Lung (tissue), 11 donors: ENCODE measurements at regions not wholly inside any gene's neighbourhood (a gene's known extent, or its start where the extent isn't known, plus 50 kb on each side); places are given as distances from the start of the nearest gene placed in this dataset.
"Not testable (repeated sequence)": the region's sequence is repeated elsewhere in the genome, so short reads cannot be mapped to it uniquely, and the experiment has no call there.

Source experiments
- ATAC-seq: fragments of 200-7000 bp; cut with Tn5 transposase; one replicate; pipeline ENCODE4 v1.9.1; 2020; ENCODE audit warnings: moderate number of reproducible peaks; ENCODE audit not compliant: insufficient read depth, low FRiP score
- DNase-seq, 3 donors: peaks; one replicate each; pipeline ENCODE4 v3.0.0-alpha.2; 2013 to 2017
- H3K27ac ChIP-seq, 2 donors: one replicate each; pipeline ENCODE4 v1.5.1; 2013; ENCODE audit warnings: mild to moderate bottlenecking in 2 of 2, moderate library complexity in 2 of 2, control low read depth in 1 of 2, inconsistent platforms in 1 of 2, low read depth in 1 of 2, low read length in 1 of 2
- H3K27me3 ChIP-seq, 3 donors: one replicate each; pipeline ENCODE4 v1.5.1; 2013; ENCODE audit warnings: low read length in 2 of 3; ENCODE audit not compliant: control insufficient read depth in 3 of 3, insufficient read depth in 3 of 3
- H3K36me3 ChIP-seq, 4 donors: one replicate each; pipeline ENCODE4 v1.5.1; 2013; ENCODE audit warnings: low read length in 4 of 4, mild to moderate bottlenecking in 1 of 4, moderate library complexity in 1 of 4; ENCODE audit not compliant: control insufficient read depth in 4 of 4, insufficient read depth in 4 of 4
- H3K4me1 ChIP-seq, 5 donors: one replicate each; pipeline ENCODE4 v1.5.1; 2013; ENCODE audit warnings: low read length in 5 of 5, mild to moderate bottlenecking in 2 of 5, moderate library complexity in 1 of 5; ENCODE audit not compliant: control insufficient read depth in 5 of 5, insufficient read depth in 5 of 5
- H3K4me3 ChIP-seq: one replicate; pipeline ENCODE4 v1.5.1; 2013; ENCODE audit warnings: mild to moderate bottlenecking, control low read depth, moderate library complexity
- H3K9ac ChIP-seq, 2 donors: one replicate each; pipeline ENCODE4 v1.5.1; 2013; ENCODE audit warnings: low read length in 2 of 2, control low read depth in 1 of 2; ENCODE audit not compliant: insufficient read depth in 1 of 2
- H3K9me3 ChIP-seq, 4 donors: one replicate each; pipeline ENCODE4 v1.5.1; 2013; ENCODE audit warnings: low read length in 3 of 4, mild to moderate bottlenecking in 1 of 4, moderate library complexity in 1 of 4; ENCODE audit not compliant: control insufficient read depth in 4 of 4, insufficient read depth in 3 of 4
- CTCF ChIP-seq: IDR thresholded peaks from 2 replicates; pipeline ENCODE4 v1.5.1; 2012; ENCODE audit warnings: mild to moderate bottlenecking; ENCODE audit errors: control extremely low read depth, extremely low read depth
- WGBS, 2 donors: extraction: QIAGEN DNeasy Blood & Tissue Kit; methylation state at CpG; one replicate each; pipeline ENCODE4 v1.1.7; 2013; 5-methylcytosine and 5-hydroxymethylcytosine counted together
- donor health status: control.
- donor health status: control.
- donor health status: Bipolar disorder and iron deficiency.
- donor health status: healthy.
- donor health status: DM: yes; HTN: yes; CAD: no.

DNA sequence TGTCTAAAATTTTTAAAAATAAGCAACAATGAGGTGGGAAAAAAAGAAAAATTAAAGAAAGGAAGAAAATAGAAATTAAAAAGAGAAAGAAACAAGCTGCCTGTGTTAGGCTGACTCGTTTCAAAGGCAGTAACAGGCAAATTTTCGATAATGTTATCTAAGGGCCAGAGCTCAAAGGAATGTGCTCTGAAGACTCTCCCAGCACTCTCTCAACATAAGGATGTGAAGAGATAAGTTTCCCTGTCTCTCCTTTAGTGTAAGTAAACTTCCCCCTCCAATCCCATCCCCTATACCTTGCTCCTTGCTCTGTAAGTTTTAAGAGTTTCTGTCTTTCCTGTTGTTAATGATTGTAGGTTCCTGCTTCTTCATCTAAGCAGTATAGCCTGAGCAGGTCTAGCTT, 172.8 kb downstream of the TEX13C start:
- H3K4me1 ChIP-seq = no peaks in the 10 kb centered on the region
- H3K4me3 ChIP-seq = no peak overlapping the region
- H3K27ac ChIP-seq = no peak overlapping the region
- WGBS, 2 donors = 59 to 66% methylated on average over 2 of the region's 2 CpGs
- ATAC-seq (no peak), DNase-seq (no peak)
- H3K9me3 ChIP-seq = no peaks in the 10 kb centered on the region
- no peak for TF ChIP-seq CTCF
- no peaks in the 10 kb centered on the region for H3K36me3 ChIP-seq
- no peak overlapping the region for H3K9ac ChIP-seq
- H3K27me3 ChIP-seq = no peaks in the 10 kb centered on the region

DNA sequence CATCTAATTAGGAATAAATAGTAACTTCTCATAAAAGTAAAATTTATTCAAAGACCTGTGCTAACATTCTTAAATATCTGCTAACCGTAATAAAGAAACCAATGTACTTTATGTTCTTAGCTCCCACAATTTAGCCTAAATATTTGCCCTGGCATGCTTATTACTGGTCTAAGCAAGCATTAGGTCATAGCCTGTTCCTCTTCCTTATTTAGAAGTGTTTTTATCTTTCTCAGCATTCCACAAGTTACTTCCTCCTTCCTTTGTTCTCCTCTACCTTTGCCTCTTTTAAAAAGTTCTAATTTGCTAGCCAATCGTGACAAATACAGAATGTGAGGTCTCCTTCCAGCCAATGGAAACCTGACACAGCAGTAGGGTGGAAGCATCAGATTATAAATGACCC, 173.3 kb downstream of the TEX13C start:
- not testable (repeated sequence) for H3K27ac ChIP-seq, H3K9ac ChIP-seq, H3K4me3 ChIP-seq, ATAC-seq, H3K36me3 ChIP-seq, H3K27me3 ChIP-seq, H3K9me3 ChIP-seq, H3K4me1 ChIP-seq, DNase-seq
- 43 to 57% methylated on average over 2 of the region's 2 CpGs for WGBS, 2 donors

- no peak for TF ChIP-seq CTCF
Observed at GRCh38 chrX:125497667-125498066, 178.0 kb downstream of the TEX13C start.

DNA sequence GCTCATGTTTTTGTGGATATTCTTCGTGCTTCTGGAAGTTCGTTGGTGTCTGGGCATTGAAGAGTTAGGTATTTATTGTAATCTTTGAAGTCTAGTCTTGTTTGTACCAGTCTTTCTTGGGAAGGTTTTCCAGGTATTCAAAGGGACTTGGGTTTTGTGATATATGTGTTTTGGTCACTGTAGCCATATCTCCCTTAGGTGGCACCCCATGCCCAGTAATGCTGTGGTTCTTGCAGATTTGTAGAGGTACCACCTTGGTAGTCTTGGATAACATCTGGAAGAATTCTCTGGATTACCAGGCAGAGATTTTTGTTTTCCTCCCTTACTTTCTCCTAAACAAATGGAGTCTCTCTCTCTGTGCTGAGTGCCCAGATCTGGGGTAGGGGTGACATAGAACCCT, 184.1 kb downstream of the TEX13C start:
- H3K4me3 ChIP-seq = no peak overlapping the region
- no peaks in the 10 kb centered on the region for H3K27me3 ChIP-seq
- H3K9me3 ChIP-seq = peaks cover 0 to 1% (median 0%) of the 10 kb centered on the region in 4 donors
- ATAC-seq (no peak), DNase-seq (no peak)
- WGBS, 2 donors = 40 to 87% methylated on average over 2 of the region's 2 CpGs
- no peaks in the 10 kb centered on the region for H3K36me3 ChIP-seq
- no peak overlapping the region for H3K27ac ChIP-seq
- no peaks in the 10 kb centered on the region for H3K4me1 ChIP-seq
- no peak overlapping the region for H3K9ac ChIP-seq
- no peak for TF ChIP-seq CTCF

More at GRCh38 chrX:125497667-125498066, 178.0 kb downstream of the TEX13C start:
- WGBS, 2 donors = 68 to 71% methylated on average over 3 of the region's 3 CpGs
- no peak for ATAC-seq
- Histone ChIP-seq H3K9me3 (no peaks in the 10 kb centered on the region), H3K27ac (no peak overlapping the region), H3K4me1 (no peaks in the 10 kb centered on the region), H3K4me3 (no peak overlapping the region), H3K36me3 (no peaks in the 10 kb centered on the region), H3K27me3 (no peaks in the 10 kb centered on the region), H3K9ac (no peak overlapping the region)
- DNase-seq = no peak
